ENCODE measurements at regions not wholly inside any gene's neighbourhood (a gene's known extent, or its start where the extent isn't known, plus 50 kb on each side); places are given as distances from the start of the nearest gene placed in this dataset.

DNA sequence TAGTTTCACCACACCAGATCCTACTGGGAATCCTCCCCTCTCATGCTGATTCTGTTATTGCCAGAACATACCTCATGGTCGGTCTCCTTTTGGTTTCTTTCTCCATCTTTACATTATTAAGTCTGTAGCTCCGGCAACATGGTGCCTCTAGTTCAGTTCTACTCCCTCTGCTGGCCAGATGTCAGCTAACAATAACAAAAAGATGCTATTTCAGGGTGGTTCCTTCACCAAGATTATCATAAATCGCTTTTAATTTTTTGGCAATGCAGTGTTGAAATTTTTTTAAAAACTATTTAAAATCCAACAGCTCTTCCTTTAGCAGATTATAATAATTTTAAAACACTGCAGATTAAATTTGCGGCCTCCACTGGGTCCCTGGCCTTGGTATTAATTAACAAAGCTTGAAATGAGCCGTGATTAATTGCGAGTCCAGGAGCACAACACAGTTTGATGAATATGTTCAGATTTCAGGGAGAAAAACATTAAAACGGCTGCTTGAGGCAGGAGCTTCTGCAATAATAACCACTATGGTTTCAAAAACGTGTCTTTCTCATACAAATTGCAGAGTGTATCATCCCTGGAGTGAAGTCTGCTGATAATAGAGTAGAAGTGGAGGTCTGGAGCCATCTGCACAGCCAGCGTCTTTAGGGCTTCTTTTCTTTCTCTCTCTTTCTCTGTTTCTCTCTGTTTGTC lies 492.9 kb upstream of the KIRREL3 start:
- H3K79me2 ChIP-seq (replicated peaks; ENCODE audit: insufficient read depth, low read length), result no peaks in the 10 kb centered on the region
- no peaks in the 10 kb centered on the region for H3K27me3 ChIP-seq (ENCODE audit: insufficient read depth, low read depth, low read length)
- TF ChIP-seq, protein P1, sequence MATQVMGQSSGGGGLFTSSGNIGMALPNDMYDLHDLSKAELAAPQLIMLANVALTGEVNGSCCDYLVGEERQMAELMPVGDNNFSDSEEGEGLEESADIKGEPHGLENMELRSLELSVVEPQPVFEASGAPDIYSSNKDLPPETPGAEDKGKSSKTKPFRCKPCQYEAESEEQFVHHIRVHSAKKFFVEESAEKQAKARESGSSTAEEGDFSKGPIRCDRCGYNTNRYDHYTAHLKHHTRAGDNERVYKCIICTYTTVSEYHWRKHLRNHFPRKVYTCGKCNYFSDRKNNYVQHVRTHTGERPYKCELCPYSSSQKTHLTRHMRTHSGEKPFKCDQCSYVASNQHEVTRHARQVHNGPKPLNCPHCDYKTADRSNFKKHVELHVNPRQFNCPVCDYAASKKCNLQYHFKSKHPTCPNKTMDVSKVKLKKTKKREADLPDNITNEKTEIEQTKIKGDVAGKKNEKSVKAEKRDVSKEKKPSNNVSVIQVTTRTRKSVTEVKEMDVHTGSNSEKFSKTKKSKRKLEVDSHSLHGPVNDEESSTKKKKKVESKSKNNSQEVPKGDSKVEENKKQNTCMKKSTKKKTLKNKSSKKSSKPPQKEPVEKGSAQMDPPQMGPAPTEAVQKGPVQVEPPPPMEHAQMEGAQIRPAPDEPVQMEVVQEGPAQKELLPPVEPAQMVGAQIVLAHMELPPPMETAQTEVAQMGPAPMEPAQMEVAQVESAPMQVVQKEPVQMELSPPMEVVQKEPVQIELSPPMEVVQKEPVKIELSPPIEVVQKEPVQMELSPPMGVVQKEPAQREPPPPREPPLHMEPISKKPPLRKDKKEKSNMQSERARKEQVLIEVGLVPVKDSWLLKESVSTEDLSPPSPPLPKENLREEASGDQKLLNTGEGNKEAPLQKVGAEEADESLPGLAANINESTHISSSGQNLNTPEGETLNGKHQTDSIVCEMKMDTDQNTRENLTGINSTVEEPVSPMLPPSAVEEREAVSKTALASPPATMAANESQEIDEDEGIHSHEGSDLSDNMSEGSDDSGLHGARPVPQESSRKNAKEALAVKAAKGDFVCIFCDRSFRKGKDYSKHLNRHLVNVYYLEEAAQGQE (IDR thresholded peaks at IDR 0.05; ENCODE audit: borderline replicate concordance), result no peak
- no peak for TF ChIP-seq EP300 (conservative IDR thresholded peaks at IDR 0.05; ENCODE audit: poor library complexity, severe bottlenecking)
- no peak for TF ChIP-seq MXI1 (conservative IDR thresholded peaks at IDR 0.05; ENCODE audit: poor library complexity, severe bottlenecking)
- TF ChIP-seq SMC3 (conservative IDR thresholded peaks at IDR 0.05; ENCODE audit: poor library complexity), result peak; percentile 79
- TF ChIP-seq EZH2 (IDR thresholded peaks at IDR 0.05; ENCODE audit: borderline replicate concordance, insufficient read depth, low read length, poor library complexity, severe bottlenecking), result no peak
- TF ChIP-seq CTCF (IDR thresholded peaks at IDR 0.05; ENCODE audit: poor library complexity, severe bottlenecking), result peak; percentile 77
- peak; percentile 75 for TF ChIP-seq RAD21 (conservative IDR thresholded peaks at IDR 0.05)
- TF ChIP-seq TAF1 (IDR thresholded peaks at IDR 0.05; ENCODE audit: low read depth), result no peak
- TF ChIP-seq POLR2AphosphoS5 (IDR thresholded peaks at IDR 0.05), result no peak
- H4K20me1 ChIP-seq (ENCODE audit: insufficient read depth), result no peaks in the 10 kb centered on the region
- H3K4me2 ChIP-seq (ENCODE audit: low read length), result no peak overlapping the region
- H3K9me3 ChIP-seq (ENCODE audit: low read length), result no peaks in the 10 kb centered on the region
- no peak overlapping the region for H2AFZ ChIP-seq (ENCODE audit: low read depth, low read length)
- no peak overlapping the region for H3K27ac ChIP-seq (ENCODE audit: low read length)
- H3F3A ChIP-seq (ENCODE audit: insufficient read depth, low read length, poor library complexity, severe bottlenecking), result no peaks in the 10 kb centered on the region
- no peak overlapping the region for H3K4me3 ChIP-seq (ENCODE audit: low read length)
- no peaks in the 10 kb centered on the region for H3K9me2 ChIP-seq (ENCODE audit: insufficient read depth, low read length)
- no peak overlapping the region for H3K9ac ChIP-seq (ENCODE audit: low read length)
- no peaks in the 10 kb centered on the region for H3K36me3 ChIP-seq (ENCODE audit: insufficient read depth, low read length)

- TF ChIP-seq CTCF (IDR thresholded peaks at IDR 0.05; ENCODE audit: poor library complexity, severe bottlenecking) (no peak), TAF1 (IDR thresholded peaks at IDR 0.05; ENCODE audit: low read depth) (no peak), RAD21 (conservative IDR thresholded peaks at IDR 0.05) (no peak), EP300 (conservative IDR thresholded peaks at IDR 0.05; ENCODE audit: poor library complexity, severe bottlenecking) (no peak), MXI1 (conservative IDR thresholded peaks at IDR 0.05; ENCODE audit: poor library complexity, severe bottlenecking) (no peak), EZH2 (IDR thresholded peaks at IDR 0.05; ENCODE audit: borderline replicate concordance, insufficient read depth, low read length, poor library complexity, severe bottlenecking) (no peak), SMC3 (conservative IDR thresholded peaks at IDR 0.05; ENCODE audit: poor library complexity) (no peak)
- TF ChIP-seq, protein P1 (IDR thresholded peaks at IDR 0.05; ENCODE audit: borderline replicate concordance), result no peak
- H3K36me3 ChIP-seq (ENCODE audit: insufficient read depth, low read length), result no peaks in the 10 kb centered on the region
- no peaks in the 10 kb centered on the region for H3K27me3 ChIP-seq (ENCODE audit: insufficient read depth, low read depth, low read length)
- H3K27ac ChIP-seq (ENCODE audit: low read length), result no peak overlapping the region
- H3K4me2 ChIP-seq (ENCODE audit: low read length), result no peak overlapping the region
- H3K9ac ChIP-seq (ENCODE audit: low read length), result no peak overlapping the region
- H2AFZ ChIP-seq (ENCODE audit: low read depth, low read length), result no peak overlapping the region
- H3K9me3 ChIP-seq (ENCODE audit: low read length), result no peaks in the 10 kb centered on the region
- H3K79me2 ChIP-seq (replicated peaks; ENCODE audit: insufficient read depth, low read length), result no peaks in the 10 kb centered on the region
- no peaks in the 10 kb centered on the region for H3K9me2 ChIP-seq (ENCODE audit: insufficient read depth, low read length)
- no peaks in the 10 kb centered on the region for H3F3A ChIP-seq (ENCODE audit: insufficient read depth, low read length, poor library complexity, severe bottlenecking)
- no peak overlapping the region for H3K4me3 ChIP-seq (ENCODE audit: low read length)
- no peaks in the 10 kb centered on the region for H4K20me1 ChIP-seq (ENCODE audit: insufficient read depth)
These were observed 491.5 kb upstream of the KIRREL3 start for GRCh38 chr11:127492029-127492428.
